Activated naive CD8-positive, alpha-beta T cell treated with anti-CD3 and anti-CD28 coated beads for 36 hours (primary cell): ENCODE measurements at regions not wholly inside any gene's neighbourhood (a gene's known extent, or its start where the extent isn't known, plus 50 kb on each side); places are given as distances from the start of the nearest gene placed in this dataset.
"Not testable (repeated sequence)": the region's sequence is repeated elsewhere in the genome, so short reads cannot be mapped to it uniquely, and the experiment has no call there.

ENCODE experiments used
- DNase-seq: peaks from one replicate; pipeline ENCODE4 v3.0.0; 2021
- H3K27ac Mint-ChIP-seq: one replicate; pipeline ENCODE4 v1.8.0; 2022; ENCODE audit warnings: mild to moderate bottlenecking, moderate library complexity, mixed read lengths
- H3K27me3 Mint-ChIP-seq: one replicate; pipeline ENCODE4 v1.8.0; 2022; ENCODE audit warnings: mild to moderate bottlenecking, mixed read lengths
- H3K36me3 Mint-ChIP-seq: one replicate; pipeline ENCODE4 v1.8.0; 2021; ENCODE audit warnings: mild to moderate bottlenecking, mixed read lengths
- H3K4me1 Mint-ChIP-seq: one replicate; pipeline ENCODE4 v1.8.0; 2021; ENCODE audit warnings: mixed read lengths
- H3K4me3 Mint-ChIP-seq: one replicate; pipeline ENCODE4 v1.8.0; 2022; ENCODE audit warnings: mild to moderate bottlenecking, moderate library complexity, mixed read lengths
- H3K9me3 Mint-ChIP-seq: one replicate; pipeline ENCODE4 v1.8.0; 2022; ENCODE audit warnings: mixed read lengths

DNA sequence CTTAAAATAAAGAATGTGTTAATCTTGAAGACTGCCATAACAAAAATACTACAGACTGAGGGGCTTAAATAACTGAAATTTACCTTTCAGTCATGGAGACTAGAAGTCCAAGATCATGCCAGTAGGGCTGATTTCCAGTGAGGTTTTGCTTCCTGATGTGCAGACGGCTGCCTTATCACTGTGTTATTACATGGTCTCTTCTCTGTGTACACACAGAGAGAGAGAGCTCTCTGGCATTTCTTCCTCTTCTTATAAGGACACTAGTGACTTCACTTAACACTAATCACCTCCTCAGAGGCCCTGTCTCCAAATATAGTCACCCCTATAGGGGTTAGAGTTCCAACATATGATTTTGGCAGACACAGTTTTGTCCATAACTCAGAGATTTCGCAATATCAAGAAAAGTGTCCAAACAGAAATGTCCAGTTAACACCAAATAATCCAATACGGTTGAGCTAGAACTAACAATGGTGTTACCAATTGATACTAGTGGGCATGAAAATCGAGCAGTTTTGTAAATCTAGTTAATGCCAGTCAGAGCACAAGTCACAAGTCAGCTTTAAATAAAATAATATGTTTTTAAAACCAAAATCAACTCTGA lies 399.8 kb downstream of the ADCYAP1 start:
- no peaks in the 10 kb centered on the region for H3K36me3 Mint-ChIP-seq
- H3K4me1 Mint-ChIP-seq = no peaks in the 10 kb centered on the region
- H3K27me3 Mint-ChIP-seq = no peaks in the 10 kb centered on the region
- H3K27ac Mint-ChIP-seq = no peak overlapping the region
- no peak overlapping the region for H3K4me3 Mint-ChIP-seq
- peaks cover 4% of the 10 kb centered on the region for H3K9me3 Mint-ChIP-seq
- DNase-seq = no peak

DNA sequence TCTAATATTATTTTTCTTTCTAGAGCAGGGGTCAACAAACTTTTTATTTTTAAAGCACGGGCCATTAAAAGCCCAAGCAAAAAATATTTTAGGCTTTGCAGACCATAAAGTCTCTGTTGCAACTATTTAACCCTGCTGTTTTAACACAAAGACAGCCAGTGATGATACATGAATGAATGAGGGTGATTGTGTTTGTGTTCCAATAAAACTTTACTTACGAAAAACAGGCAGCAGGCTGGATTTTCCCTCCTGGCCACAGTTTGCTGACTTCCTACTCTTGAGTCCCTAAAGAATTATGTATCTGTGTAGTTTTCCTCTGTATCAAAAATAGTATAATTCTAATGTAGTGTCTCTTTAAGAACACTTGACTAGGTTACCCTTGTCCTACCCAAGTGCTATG lies 402.0 kb downstream of the ADCYAP1 start:
- H3K27me3 Mint-ChIP-seq = no peaks in the 10 kb centered on the region
- H3K36me3 Mint-ChIP-seq = no peaks in the 10 kb centered on the region
- H3K4me3 Mint-ChIP-seq = no peak overlapping the region
- no peak for DNase-seq
- no peaks in the 10 kb centered on the region for H3K4me1 Mint-ChIP-seq
- H3K27ac Mint-ChIP-seq = no peak overlapping the region
- peaks cover 1% of the 10 kb centered on the region for H3K9me3 Mint-ChIP-seq

DNA sequence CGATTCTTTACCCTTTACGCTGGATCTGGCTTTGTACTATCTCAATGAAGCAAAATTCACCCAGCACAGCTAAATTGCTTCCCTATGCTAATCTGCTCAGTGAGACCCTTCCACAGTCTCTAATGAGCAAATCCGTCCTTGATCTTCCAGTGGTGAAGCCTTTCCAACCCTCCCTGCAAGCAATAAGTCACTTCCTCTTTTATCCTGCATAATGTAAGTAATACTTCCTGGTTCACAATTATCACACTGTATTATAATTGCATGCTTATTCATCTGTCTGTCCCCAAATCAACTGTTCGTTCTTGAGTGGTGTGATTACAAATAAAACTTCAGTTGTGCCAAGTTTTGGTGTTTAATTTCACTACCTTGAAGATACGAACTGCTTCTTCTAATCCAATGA lies 404.0 kb downstream of the ADCYAP1 start:
- H3K27me3 Mint-ChIP-seq = no peaks in the 10 kb centered on the region
- H3K4me3 Mint-ChIP-seq = no peak overlapping the region
- no peak for DNase-seq
- no peaks in the 10 kb centered on the region for H3K4me1 Mint-ChIP-seq
- no peaks in the 10 kb centered on the region for H3K36me3 Mint-ChIP-seq
- peaks cover 1% of the 10 kb centered on the region for H3K9me3 Mint-ChIP-seq
- H3K27ac Mint-ChIP-seq = no peak overlapping the region

DNA sequence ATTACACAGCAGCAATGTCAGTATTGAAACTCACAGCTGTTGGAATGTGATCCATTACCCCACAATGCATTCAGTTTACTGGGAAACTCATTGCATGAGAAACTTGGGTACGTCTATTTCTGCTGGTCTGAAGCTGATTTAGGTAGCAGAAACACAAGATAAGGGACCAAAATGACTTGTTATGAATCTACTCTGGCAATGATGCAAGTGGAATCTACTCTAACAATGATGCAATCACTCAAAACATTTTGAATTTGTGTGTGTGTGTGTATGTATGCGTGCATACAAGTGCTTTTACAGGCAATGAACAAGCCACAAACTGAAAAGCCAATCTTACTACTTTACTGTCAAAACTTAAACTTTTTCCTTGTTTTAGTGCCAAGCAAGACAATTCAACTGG lies 406.7 kb downstream of the ADCYAP1 start:
- Mint-ChIP-seq H3K4me3 (no peak overlapping the region), H3K9me3 (no peaks in the 10 kb centered on the region), H3K36me3 (no peaks in the 10 kb centered on the region), H3K27me3 (no peaks in the 10 kb centered on the region), H3K4me1 (no peaks in the 10 kb centered on the region), H3K27ac (no peak overlapping the region)
- no peak for DNase-seq

DNA sequence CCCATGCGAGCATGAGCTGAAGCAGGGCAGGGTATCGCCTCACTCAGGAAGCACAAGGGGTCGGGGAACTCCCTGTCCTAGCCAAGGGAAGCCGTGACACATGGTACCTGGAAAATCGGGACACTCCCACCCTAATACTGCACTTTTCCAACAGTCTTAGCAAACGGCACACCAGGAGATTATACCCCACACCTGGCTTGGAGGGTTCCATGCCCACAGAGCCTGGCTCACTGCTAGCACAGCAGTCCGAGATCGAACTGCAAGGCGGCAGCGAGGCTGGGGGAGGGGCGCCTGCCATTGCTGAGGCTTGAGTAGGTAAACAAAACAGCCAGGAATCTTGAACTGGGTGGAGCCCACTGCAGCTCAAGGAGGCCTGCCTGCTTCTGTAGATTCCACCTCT lies 430.7 kb downstream of the ADCYAP1 start:
- not testable (repeated sequence) for H3K36me3 Mint-ChIP-seq, H3K27me3 Mint-ChIP-seq, H3K27ac Mint-ChIP-seq, H3K9me3 Mint-ChIP-seq, H3K4me1 Mint-ChIP-seq, DNase-seq, H3K4me3 Mint-ChIP-seq

DNA sequence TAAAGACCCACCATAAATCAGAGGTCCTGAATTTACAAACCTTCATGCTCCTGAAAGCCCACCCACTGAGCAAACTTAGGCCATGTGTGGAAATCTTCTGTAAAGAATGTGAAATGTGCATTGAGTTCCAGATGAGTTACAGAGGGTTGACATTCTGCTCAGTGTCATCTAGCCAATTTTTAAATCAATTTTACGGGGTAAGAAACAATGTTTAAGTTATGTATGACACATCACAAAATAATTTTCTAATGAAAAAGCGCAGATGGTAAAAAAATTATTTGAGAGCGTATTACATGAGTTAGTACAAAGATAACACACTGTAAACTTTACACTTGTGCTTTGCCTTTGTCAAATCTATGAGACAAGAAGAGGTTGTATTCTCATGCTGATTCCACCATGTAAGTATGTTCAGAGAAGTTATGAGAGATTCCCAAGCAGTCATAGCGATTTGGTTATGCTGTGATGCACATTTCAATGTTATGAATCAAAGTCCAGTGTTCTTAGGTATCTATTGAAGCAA lies 446.3 kb downstream of the ADCYAP1 start:
- Mint-ChIP-seq H3K27me3 (no peaks in the 10 kb centered on the region), H3K4me3 (no peak overlapping the region)

DNA sequence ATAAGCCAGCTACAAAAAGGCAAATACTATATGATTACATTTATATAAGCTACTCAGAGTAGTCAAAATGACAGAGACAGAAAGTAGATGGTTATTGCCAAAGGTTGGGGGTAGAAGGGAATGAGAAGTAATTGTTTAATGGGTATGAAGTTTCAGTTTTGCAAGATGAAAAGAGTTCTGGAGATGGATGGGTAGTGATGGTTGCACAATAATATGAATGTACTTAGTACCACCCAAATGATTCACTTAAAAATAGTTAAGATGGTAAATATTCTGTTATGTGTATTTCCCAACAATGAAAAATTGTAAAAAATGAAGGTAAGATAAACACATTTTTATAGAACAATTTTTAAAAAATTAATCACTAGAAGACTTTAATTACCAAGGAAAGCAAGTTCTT lies 448.4 kb downstream of the ADCYAP1 start:
- H3K4me1 Mint-ChIP-seq = no peaks in the 10 kb centered on the region
- H3K27me3 Mint-ChIP-seq = no peaks in the 10 kb centered on the region
- H3K27ac Mint-ChIP-seq = no peak overlapping the region
- no peaks in the 10 kb centered on the region for H3K36me3 Mint-ChIP-seq
- H3K9me3 Mint-ChIP-seq = no peaks in the 10 kb centered on the region
- no peak overlapping the region for H3K4me3 Mint-ChIP-seq
- DNase-seq = no peak

More for the DNA sequence above, 446.3 kb downstream of the ADCYAP1 start:
- DNase-seq = no peak
- Mint-ChIP-seq H3K9me3 (no peaks in the 10 kb centered on the region), H3K27ac (no peak overlapping the region), H3K4me1 (no peaks in the 10 kb centered on the region), H3K36me3 (no peaks in the 10 kb centered on the region)

DNA sequence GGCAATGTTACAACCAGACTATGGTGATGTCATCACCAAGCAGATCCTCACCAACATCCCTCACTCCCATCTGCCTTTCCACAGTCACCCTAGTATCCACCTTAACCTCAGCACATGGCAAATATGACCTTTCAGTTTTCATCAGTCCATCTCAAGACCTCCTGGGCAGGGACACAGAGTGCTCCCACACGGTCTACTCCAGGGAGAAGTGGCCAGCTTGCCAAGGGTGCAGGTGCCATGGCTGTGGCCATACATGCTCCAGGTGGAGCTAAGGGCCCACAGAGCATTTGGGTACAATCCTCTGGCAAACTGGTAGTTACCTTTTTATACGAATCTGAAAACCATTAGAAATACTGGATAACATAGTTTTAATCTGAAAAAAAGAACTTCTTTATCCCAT lies 453.1 kb downstream of the ADCYAP1 start:
- no peaks in the 10 kb centered on the region for H3K4me1 Mint-ChIP-seq
- no peaks in the 10 kb centered on the region for H3K36me3 Mint-ChIP-seq
- H3K4me3 Mint-ChIP-seq = no peak overlapping the region
- no peaks in the 10 kb centered on the region for H3K27me3 Mint-ChIP-seq
- H3K9me3 Mint-ChIP-seq = no peaks in the 10 kb centered on the region
- no peak overlapping the region for H3K27ac Mint-ChIP-seq
- DNase-seq = no peak

DNA sequence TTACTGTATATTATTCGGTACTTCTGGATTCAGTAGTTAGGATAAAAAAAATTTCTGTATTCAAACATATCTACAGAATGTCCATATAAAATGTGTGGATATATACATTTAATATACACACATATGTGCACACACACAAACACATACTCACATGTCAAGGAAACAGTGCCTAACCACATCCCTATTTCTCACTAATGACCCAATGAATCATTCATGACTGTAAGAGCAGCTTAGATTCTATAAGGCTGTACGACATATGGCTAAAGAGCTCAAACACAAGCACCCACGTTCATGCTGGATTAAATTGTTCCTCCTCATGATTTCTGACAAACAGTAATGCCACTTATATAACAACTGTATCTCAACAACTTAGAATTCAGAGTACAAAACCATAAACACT lies 457.3 kb downstream of the ADCYAP1 start:
- no peaks in the 10 kb centered on the region for H3K27me3 Mint-ChIP-seq
- no peak overlapping the region for H3K4me3 Mint-ChIP-seq
- H3K4me1 Mint-ChIP-seq = no peaks in the 10 kb centered on the region
- H3K9me3 Mint-ChIP-seq = peaks cover 2% of the 10 kb centered on the region
- no peak for DNase-seq
- H3K27ac Mint-ChIP-seq = no peak overlapping the region
- no peaks in the 10 kb centered on the region for H3K36me3 Mint-ChIP-seq

DNA sequence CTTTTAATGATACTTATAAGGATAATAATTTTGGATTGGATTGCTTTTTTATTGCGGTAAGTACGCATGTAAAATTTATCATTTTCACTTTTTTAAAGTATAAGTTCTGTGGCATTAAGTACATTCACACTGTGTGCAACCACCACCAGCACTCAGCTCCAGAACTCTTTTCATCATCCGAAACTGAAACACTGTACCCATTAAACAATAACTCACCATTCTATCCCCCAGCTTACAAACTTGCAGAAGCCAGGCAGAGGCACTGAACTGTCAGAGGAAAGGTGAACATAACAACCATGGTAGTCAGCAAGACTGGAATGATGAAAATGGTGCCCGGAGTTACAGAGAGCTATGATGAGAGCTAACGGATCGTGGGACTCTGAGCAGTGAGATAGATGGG lies 465.9 kb downstream of the ADCYAP1 start:
- no peak overlapping the region for H3K27ac Mint-ChIP-seq
- H3K36me3 Mint-ChIP-seq = no peaks in the 10 kb centered on the region
- H3K9me3 Mint-ChIP-seq = no peaks in the 10 kb centered on the region

DNA sequence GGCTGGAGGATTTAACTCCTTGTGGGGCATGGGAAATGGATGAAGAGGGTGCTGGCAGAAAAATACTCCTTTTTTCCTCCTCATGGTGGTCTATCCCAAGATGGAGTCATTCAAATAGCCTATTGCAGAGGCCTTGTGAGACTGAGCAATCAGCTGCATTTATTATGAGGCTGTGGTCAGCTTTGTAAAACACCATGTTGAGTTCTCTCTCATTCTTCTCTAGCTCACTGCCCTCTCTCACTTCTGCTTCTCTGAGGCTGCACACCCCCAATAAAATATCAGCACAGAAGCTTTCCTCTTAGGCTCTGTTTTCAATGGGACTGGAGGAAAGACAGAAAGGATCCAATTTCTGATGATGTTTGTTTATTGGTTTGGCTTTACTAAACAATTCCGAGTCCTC lies 467.1 kb downstream of the ADCYAP1 start:
- Mint-ChIP-seq H3K4me1 (no peaks in the 10 kb centered on the region), H3K9me3 (no peaks in the 10 kb centered on the region), H3K27me3 (no peaks in the 10 kb centered on the region), H3K4me3 (no peak overlapping the region), H3K36me3 (no peaks in the 10 kb centered on the region), H3K27ac (no peak overlapping the region)
- no peak for DNase-seq

More for the DNA sequence above, 465.9 kb downstream of the ADCYAP1 start:
- H3K4me1 Mint-ChIP-seq = no peaks in the 10 kb centered on the region
- no peak overlapping the region for H3K4me3 Mint-ChIP-seq
- no peaks in the 10 kb centered on the region for H3K27me3 Mint-ChIP-seq
- no peak for DNase-seq

DNA sequence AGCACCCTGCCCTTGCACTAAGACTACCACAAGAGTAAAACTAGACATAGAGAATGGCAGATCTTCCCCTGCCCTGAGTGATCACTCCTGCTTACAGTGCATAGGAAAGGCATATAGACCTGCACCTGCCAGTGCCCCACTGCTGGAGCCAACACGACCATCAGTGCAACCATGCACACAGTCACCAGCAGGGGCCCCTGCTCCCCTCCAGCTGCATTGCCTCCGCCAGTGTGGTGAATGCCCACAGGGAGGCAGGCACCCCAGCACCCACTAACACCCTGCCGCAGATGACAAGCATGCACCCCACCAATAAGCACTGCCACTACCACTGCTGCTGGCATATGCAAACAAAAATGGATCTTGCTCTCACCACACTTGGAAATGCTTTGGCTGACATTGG lies 478.8 kb downstream of the ADCYAP1 start:
- Mint-ChIP-seq H3K36me3 (no peaks in the 10 kb centered on the region), H3K4me1 (no peaks in the 10 kb centered on the region), H3K27ac (no peak overlapping the region), H3K9me3 (peaks cover 19% of the 10 kb centered on the region), H3K27me3 (no peaks in the 10 kb centered on the region), H3K4me3 (no peak overlapping the region)
- no peak for DNase-seq

DNA sequence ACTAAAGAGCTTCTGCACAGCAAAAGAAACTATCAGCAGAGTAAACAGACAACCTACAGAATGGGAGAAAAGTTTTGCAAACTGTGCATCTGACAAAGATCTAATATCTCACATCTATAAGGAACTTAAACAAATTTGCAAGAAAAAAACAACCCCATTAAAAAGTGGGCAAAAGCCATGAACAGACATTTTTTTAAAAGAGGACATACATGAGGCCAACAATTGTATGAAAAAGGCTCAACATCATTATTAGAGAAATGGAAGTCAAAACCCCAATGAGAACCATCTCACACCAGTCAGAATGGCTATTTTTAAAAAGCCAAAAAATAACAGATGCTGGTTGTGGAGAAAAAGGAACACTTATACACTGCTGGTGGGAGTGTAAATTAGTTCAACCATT lies 483.8 kb downstream of the ADCYAP1 start:
- DNase-seq, H3K36me3 Mint-ChIP-seq, H3K4me1 Mint-ChIP-seq, H3K27me3 Mint-ChIP-seq, H3K27ac Mint-ChIP-seq, H3K4me3 Mint-ChIP-seq: not testable (repeated sequence)
- peaks cover 23% of the 10 kb centered on the region for H3K9me3 Mint-ChIP-seq

DNA sequence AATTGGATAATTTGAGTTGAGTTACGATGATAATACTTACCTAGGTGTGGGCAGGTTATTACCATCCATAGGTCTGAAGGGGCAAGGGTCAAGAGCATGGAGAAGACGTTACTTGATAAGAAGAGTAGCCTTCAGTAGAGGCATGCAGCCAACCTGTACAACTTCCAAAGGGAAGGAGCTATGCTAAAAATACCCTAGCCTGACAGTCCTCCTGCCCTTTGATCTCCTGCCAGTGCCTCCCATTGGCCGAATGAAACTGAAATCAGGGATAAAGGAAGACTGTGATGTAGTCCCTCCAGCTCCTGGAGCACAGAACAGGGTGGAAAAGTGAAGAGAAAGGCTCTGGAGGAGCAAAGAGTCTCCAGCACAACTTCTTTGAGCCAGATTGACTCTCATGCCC lies 487.4 kb downstream of the ADCYAP1 start:
- Mint-ChIP-seq H3K9me3 (peaks cover 6% of the 10 kb centered on the region), H3K27ac (no peak overlapping the region), H3K27me3 (no peaks in the 10 kb centered on the region), H3K36me3 (no peaks in the 10 kb centered on the region), H3K4me1 (no peaks in the 10 kb centered on the region), H3K4me3 (no peak overlapping the region)
- DNase-seq = no peak

DNA sequence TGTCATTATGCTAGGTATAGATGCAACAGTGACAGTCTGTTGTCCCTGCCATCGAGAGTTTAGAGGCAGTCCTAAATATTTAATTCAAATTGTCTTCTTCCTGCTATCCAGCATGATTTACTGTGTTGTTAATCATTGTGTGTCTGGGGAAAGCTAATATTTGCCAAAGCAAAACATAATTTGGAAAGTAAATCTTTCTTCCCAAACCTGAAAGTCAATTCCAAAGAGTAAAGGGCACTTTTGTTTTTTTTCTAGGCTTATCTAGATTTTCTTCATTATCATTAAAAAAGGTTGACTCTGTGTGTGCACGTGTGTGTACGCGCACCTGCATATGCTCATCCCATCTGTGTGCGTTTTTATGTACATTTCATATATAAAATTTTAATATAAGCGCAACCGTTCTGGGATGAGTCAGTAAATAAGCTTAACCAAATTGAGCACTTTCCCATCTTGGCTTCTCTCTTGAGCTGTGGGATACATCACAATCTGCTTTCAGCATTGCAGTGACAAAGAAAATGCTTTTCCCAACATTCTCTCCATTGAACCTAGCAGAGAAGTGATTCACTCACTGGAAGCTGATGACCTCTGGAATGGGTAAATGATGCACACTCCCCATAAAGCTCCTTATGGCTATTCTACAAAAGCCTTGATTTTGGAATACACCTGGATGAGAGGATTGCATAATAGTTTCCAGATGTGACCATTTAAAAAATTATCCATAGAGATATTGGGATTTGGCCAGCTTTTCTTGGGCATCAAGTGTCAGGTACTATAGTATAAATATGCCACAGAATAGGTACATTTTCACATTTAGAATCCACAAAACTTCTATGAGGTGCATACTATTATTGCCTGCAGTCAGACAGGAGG lies 488.4 kb downstream of the ADCYAP1 start:
- no peak for DNase-seq
- no peaks in the 10 kb centered on the region for H3K4me1 Mint-ChIP-seq
- no peaks in the 10 kb centered on the region for H3K36me3 Mint-ChIP-seq
- no peaks in the 10 kb centered on the region for H3K27me3 Mint-ChIP-seq
- no peak overlapping the region for H3K4me3 Mint-ChIP-seq
- H3K27ac Mint-ChIP-seq = no peak overlapping the region
- peaks cover 4% of the 10 kb centered on the region for H3K9me3 Mint-ChIP-seq

DNA sequence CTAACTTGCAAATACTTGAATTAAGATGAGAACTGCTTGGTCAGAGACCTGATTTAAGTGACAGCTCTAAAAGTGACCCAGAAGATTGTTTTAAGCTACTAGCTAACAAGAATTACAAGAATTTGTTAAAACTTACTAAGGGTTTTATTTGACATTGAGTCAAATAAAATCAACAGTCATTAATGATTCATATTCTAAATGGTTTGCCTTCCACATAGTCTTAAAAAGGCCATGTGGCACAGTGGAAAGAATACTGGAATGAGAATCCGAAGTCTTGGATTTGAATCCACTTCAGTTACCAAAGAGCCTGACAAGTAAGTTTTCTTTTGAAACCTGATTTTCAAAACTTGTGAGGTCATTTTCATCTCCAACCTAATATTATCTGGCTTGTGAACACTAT lies 489.3 kb downstream of the ADCYAP1 start:
- H3K36me3 Mint-ChIP-seq = no peaks in the 10 kb centered on the region

More for the DNA sequence above, 489.3 kb downstream of the ADCYAP1 start:
- no peaks in the 10 kb centered on the region for H3K27me3 Mint-ChIP-seq
- no peak for DNase-seq
- no peaks in the 10 kb centered on the region for H3K4me1 Mint-ChIP-seq
- no peak overlapping the region for H3K27ac Mint-ChIP-seq
- no peak overlapping the region for H3K4me3 Mint-ChIP-seq
- H3K9me3 Mint-ChIP-seq = peaks cover 3% of the 10 kb centered on the region
